Progenitor cell of endocrine pancreas (in vitro differentiated cells): ENCODE measurements at regions not wholly inside any gene's neighbourhood (a gene's known extent, or its start where the extent isn't known, plus 50 kb on each side); places are given as distances from the start of the nearest gene placed in this dataset.

Experiments used
- DNase-seq: peaks from one replicate; pipeline ENCODE4 v3.0.0; 2021; ENCODE audit warnings: low spot score; ENCODE audit not compliant: unreplicated experiment
- H3K27ac Mint-ChIP-seq: 2 replicates; pipeline ENCODE4 v1.8.0; 2021; ENCODE audit warnings: mild to moderate bottlenecking, moderate library complexity, mixed read lengths
- H3K27me3 Mint-ChIP-seq: 2 replicates; pipeline ENCODE4 v1.8.0; 2021; ENCODE audit warnings: mixed read lengths
- H3K36me3 Mint-ChIP-seq: 2 replicates; pipeline ENCODE4 v1.8.0; 2022; ENCODE audit warnings: mixed read lengths; ENCODE audit not compliant: insufficient read depth
- H3K4me1 Mint-ChIP-seq: 2 replicates; pipeline ENCODE4 v1.8.0; 2021; ENCODE audit warnings: low read depth, mixed read lengths
- H3K4me3 Mint-ChIP-seq: 2 replicates; pipeline ENCODE4 v1.8.0; 2021; ENCODE audit warnings: low read depth, mild to moderate bottlenecking, moderate library complexity, mixed read lengths
- H3K9me3 Mint-ChIP-seq: 2 replicates; pipeline ENCODE4 v1.8.0; 2021; ENCODE audit warnings: low read depth, mixed read lengths
- CTCF ChIP-seq: fragments of 200-600 bp; sonication (generic); IDR thresholded peaks from one replicate; pipeline ENCODE4 v1.5.0; 2021; ENCODE audit warnings: antibody characterized with exemption, mild to moderate bottlenecking; ENCODE audit not compliant: unreplicated experiment

GRCh38 chr15:87733541-87733941, 523.0 kb downstream of the NTRK3 start:
- no peak for TF ChIP-seq CTCF
- Mint-ChIP-seq H3K36me3 (no peaks in the 10 kb centered on the region), H3K27ac (no peak overlapping the region), H3K9me3 (no peaks in the 10 kb centered on the region), H3K4me3 (no peak overlapping the region), H3K27me3 (peaks cover 4% of the 10 kb centered on the region), H3K4me1 (peaks cover 7% of the 10 kb centered on the region)
- DNase-seq: no peak

GRCh38 chr15:87732976-87733375, 523.6 kb downstream of the NTRK3 start:
- no peak for DNase-seq
- TF ChIP-seq CTCF: no peak
- peaks cover 4% of the 10 kb centered on the region for H3K27me3 Mint-ChIP-seq
- H3K4me3 Mint-ChIP-seq: no peak overlapping the region
- no peaks in the 10 kb centered on the region for H3K9me3 Mint-ChIP-seq
- H3K27ac Mint-ChIP-seq: no peak overlapping the region
- H3K4me1 Mint-ChIP-seq: peaks cover 7% of the 10 kb centered on the region
- no peaks in the 10 kb centered on the region for H3K36me3 Mint-ChIP-seq

- peaks cover 7% of the 10 kb centered on the region for H3K4me1 Mint-ChIP-seq
- H3K36me3 Mint-ChIP-seq: no peaks in the 10 kb centered on the region
- no peak for DNase-seq
These were observed 524.9 kb downstream of the NTRK3 start for GRCh38 chr15:87731630-87732029.

GRCh38 chr15:87730706-87731105, 525.8 kb downstream of the NTRK3 start:
- TF ChIP-seq CTCF: no peak
- no peak overlapping the region for H3K27ac Mint-ChIP-seq
- peaks cover 7% of the 10 kb centered on the region for H3K4me1 Mint-ChIP-seq
- no peak for DNase-seq
- H3K27me3 Mint-ChIP-seq: peaks cover 4% of the 10 kb centered on the region
- H3K4me3 Mint-ChIP-seq: no peak overlapping the region
- no peaks in the 10 kb centered on the region for H3K9me3 Mint-ChIP-seq
- H3K36me3 Mint-ChIP-seq: no peaks in the 10 kb centered on the region

More at GRCh38 chr15:87731630-87732029, 524.9 kb downstream of the NTRK3 start:
- Mint-ChIP-seq H3K9me3 (no peaks in the 10 kb centered on the region), H3K4me3 (no peak overlapping the region), H3K27me3 (peaks cover 4% of the 10 kb centered on the region), H3K27ac (no peak overlapping the region)
- TF ChIP-seq CTCF: no peak

- H3K27ac Mint-ChIP-seq: no peak overlapping the region
- peaks cover 3% of the 10 kb centered on the region for H3K27me3 Mint-ChIP-seq
- DNase-seq: no peak
- no peaks in the 10 kb centered on the region for H3K9me3 Mint-ChIP-seq
- TF ChIP-seq CTCF: no peak
- peaks cover 7% of the 10 kb centered on the region for H3K4me1 Mint-ChIP-seq
- no peaks in the 10 kb centered on the region for H3K36me3 Mint-ChIP-seq
- no peak overlapping the region for H3K4me3 Mint-ChIP-seq
These were observed 527.5 kb downstream of the NTRK3 start for GRCh38 chr15:87728998-87729397.
